Body of pancreas (tissue), 4 donors: ENCODE measurements at regions not wholly inside any gene's neighbourhood (a gene's known extent, or its start where the extent isn't known, plus 50 kb on each side); places are given as distances from the start of the nearest gene placed in this dataset.

Source experiments
- POLR2A ChIP-seq, 3 donors: fragments of 450-650 bp; IDR thresholded peaks; one replicate each; pipeline ENCODE4 v1.6.1; 2016; ENCODE audit warnings: antibody characterized with exemption in 3 of 3, mild to moderate bottlenecking in 2 of 3
- TF ChIP-seq, protein P1 (sequence below), 7 experiments: fragments of 450-650 bp in 4 of 7; fragments of 200-600 bp in 3 of 7; sonication (generic) in 3 of 7; IDR thresholded peaks; one replicate each; pipeline ENCODE4 v1.5.1; 2016 to 2019; ENCODE audit warnings: antibody characterized with exemption in 7 of 7

DNA sequence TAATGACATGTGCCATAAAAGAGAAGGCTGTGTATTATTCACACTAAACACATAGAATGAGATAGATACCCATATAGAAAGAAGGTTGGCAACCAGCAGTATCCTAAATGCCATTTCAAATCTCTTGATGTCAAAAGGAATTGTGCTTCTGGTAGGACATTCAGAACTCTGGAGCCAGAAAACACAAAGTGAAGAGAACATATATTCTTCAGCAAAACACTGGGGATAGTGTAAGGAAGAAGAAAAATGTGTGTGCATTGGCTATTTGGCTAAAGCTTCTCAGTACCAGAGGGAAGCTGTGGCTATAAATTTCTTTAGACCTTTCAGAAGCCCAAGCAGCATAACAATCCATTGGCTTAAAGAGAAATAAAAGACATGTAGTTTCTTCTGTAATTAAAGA is 551.6 kb upstream of the C9orf72 start:
- TF ChIP-seq, protein P1, sequence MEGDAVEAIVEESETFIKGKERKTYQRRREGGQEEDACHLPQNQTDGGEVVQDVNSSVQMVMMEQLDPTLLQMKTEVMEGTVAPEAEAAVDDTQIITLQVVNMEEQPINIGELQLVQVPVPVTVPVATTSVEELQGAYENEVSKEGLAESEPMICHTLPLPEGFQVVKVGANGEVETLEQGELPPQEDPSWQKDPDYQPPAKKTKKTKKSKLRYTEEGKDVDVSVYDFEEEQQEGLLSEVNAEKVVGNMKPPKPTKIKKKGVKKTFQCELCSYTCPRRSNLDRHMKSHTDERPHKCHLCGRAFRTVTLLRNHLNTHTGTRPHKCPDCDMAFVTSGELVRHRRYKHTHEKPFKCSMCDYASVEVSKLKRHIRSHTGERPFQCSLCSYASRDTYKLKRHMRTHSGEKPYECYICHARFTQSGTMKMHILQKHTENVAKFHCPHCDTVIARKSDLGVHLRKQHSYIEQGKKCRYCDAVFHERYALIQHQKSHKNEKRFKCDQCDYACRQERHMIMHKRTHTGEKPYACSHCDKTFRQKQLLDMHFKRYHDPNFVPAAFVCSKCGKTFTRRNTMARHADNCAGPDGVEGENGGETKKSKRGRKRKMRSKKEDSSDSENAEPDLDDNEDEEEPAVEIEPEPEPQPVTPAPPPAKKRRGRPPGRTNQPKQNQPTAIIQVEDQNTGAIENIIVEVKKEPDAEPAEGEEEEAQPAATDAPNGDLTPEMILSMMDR (IDR thresholded peaks at IDR 0.05), result no peak
- no peak for TF ChIP-seq POLR2A (IDR thresholded peaks at IDR 0.05)
